HL-60 (cell line): ENCODE measurements at regions not wholly inside any gene's neighbourhood (a gene's known extent, or its start where the extent isn't known, plus 50 kb on each side); places are given as distances from the start of the nearest gene placed in this dataset.

Experiments used
- CTCF ChIP-seq: IDR thresholded peaks from one replicate; pipeline ENCODE4 v1.5.1; 2011; ENCODE audit warnings: low read length, control low read depth, inconsistent platforms; ENCODE audit not compliant: insufficient read depth
- GABPA ChIP-seq: IDR thresholded peaks from 2 replicates; pipeline ENCODE4 v1.6.1; 2012; ENCODE audit warnings: low read depth
- POLR2AphosphoS5 ChIP-seq: IDR thresholded peaks from 2 replicates; pipeline ENCODE4 v1.6.1; 2012; ENCODE audit warnings: low read depth
- REST ChIP-seq: IDR thresholded peaks from 2 replicates; pipeline ENCODE4 v1.6.1; 2012; ENCODE audit warnings: low read depth; ENCODE audit not compliant: insufficient replicate concordance

GRCh38 chr2:121015971-121016485 is 269.0 kb downstream of the TFCP2L1 start:
- TF ChIP-seq CTCF = no peak
- no peak for TF ChIP-seq POLR2AphosphoS5
- no peak for TF ChIP-seq REST
- TF ChIP-seq GABPA = no peak
